ENCODE measurements at regions not wholly inside any gene's neighbourhood (a gene's known extent, or its start where the extent isn't known, plus 50 kb on each side); places are given as distances from the start of the nearest gene placed in this dataset.
"Not testable (repeated sequence)": the region's sequence is repeated elsewhere in the genome, so short reads cannot be mapped to it uniquely, and the experiment has no call there.

GRCh38 chr14:44863271-44863670 lies 98.5 kb downstream of the KLHL28 start:
- Histone ChIP-seq H3K4me3 (replicated peaks; ENCODE audit: insufficient read depth, low read length) (no peak overlapping the region), H3K27me3 (ENCODE audit: insufficient read depth, poor library complexity, severe bottlenecking) (no peaks in the 10 kb centered on the region), H3K27ac (replicated peaks) (no peak overlapping the region)
- TF ChIP-seq GABPA (IDR thresholded peaks at IDR 0.05; ENCODE audit: low read depth) (no peak), REST (IDR thresholded peaks at IDR 0.05; ENCODE audit: insufficient replicate concordance, low read depth) (no peak)
- no peak for DNase-seq (ENCODE audit: low read depth in 1 of 2, low spot score in 1 of 2)

GRCh38 chr14:44854114-44854513 lies 107.6 kb downstream of the KLHL28 start:
- Histone ChIP-seq H3K27ac (replicated peaks) (no peak overlapping the region), H3K27me3 (ENCODE audit: insufficient read depth, poor library complexity, severe bottlenecking) (peaks cover 6% of the 10 kb centered on the region), H3K4me3 (replicated peaks; ENCODE audit: insufficient read depth, low read length) (no peak overlapping the region)
- no peak for TF ChIP-seq POLR2AphosphoS5 (IDR thresholded peaks at IDR 0.05; ENCODE audit: low read depth)
- TF ChIP-seq SPI1 (IDR thresholded peaks at IDR 0.05; ENCODE audit: borderline replicate concordance, low read depth) = no peak
- no peak for TF ChIP-seq REST (IDR thresholded peaks at IDR 0.05; ENCODE audit: insufficient replicate concordance, low read depth)
- TF ChIP-seq CTCF (IDR thresholded peaks at IDR 0.05; ENCODE audit: insufficient read depth, low read length) = no peak
- TF ChIP-seq GABPA (IDR thresholded peaks at IDR 0.05; ENCODE audit: low read depth) = no peak
- no peak for DNase-seq (ENCODE audit: low read depth in 1 of 2, low spot score in 1 of 2)

GRCh38 chr14:44847526-44848309 lies 114.0 kb downstream of the KLHL28 start:
- no peak overlapping the region for H3K4me3 ChIP-seq (replicated peaks; ENCODE audit: insufficient read depth, low read length)
- H3K27ac ChIP-seq (replicated peaks) = no peak overlapping the region
- peaks cover 8% of the 10 kb centered on the region for H3K27me3 ChIP-seq (ENCODE audit: insufficient read depth, poor library complexity, severe bottlenecking)
- no peak for DNase-seq (ENCODE audit: low read depth in 1 of 2, low spot score in 1 of 2)
- TF ChIP-seq GABPA (IDR thresholded peaks at IDR 0.05; ENCODE audit: low read depth) = no peak

- peaks cover 8% of the 10 kb centered on the region for H3K27me3 ChIP-seq (ENCODE audit: insufficient read depth, poor library complexity, severe bottlenecking)
- H3K27ac ChIP-seq (replicated peaks) = no peak overlapping the region
- no peak overlapping the region for H3K4me3 ChIP-seq (replicated peaks; ENCODE audit: insufficient read depth, low read length)
- TF ChIP-seq CTCF (IDR thresholded peaks at IDR 0.05; ENCODE audit: insufficient read depth, low read length) (peak; percentile 61), GABPA (IDR thresholded peaks at IDR 0.05; ENCODE audit: low read depth) (no peak), POLR2AphosphoS5 (IDR thresholded peaks at IDR 0.05; ENCODE audit: low read depth) (no peak), SPI1 (IDR thresholded peaks at IDR 0.05; ENCODE audit: borderline replicate concordance, low read depth) (no peak)
- DNase-seq (ENCODE audit: low read depth in 1 of 2, low spot score in 1 of 2) = peak in 1 of 2 experiments; percentile 23
Observed at GRCh38 chr14:44846232-44846824, 115.4 kb downstream of the KLHL28 start.

GRCh38 chr14:44835928-44836327 lies 125.8 kb downstream of the KLHL28 start:
- not testable (repeated sequence) for H3K27me3 ChIP-seq (ENCODE audit: insufficient read depth, poor library complexity, severe bottlenecking); H3K27ac ChIP-seq (replicated peaks); DNase-seq (ENCODE audit: low read depth in 1 of 2, low spot score in 1 of 2); H3K4me3 ChIP-seq (replicated peaks; ENCODE audit: insufficient read depth, low read length)

Measured in HL-60 (cell line).